Spinal cord (tissue), 9 donors: ENCODE measurements at regions not wholly inside any gene's neighbourhood (a gene's known extent, or its start where the extent isn't known, plus 50 kb on each side); places are given as distances from the start of the nearest gene placed in this dataset.

Experiments used
- DNase-seq, 6 donors: peaks; one replicate each; pipeline versions ENCODE4 v3.0.0 to v3.0.0-alpha.2; 2013 to 2015; ENCODE audit warnings: low spot score in 6 of 6, low read depth in 4 of 6
- H3K27ac ChIP-seq: one replicate; pipeline ENCODE4 v1.5.1; 2013; ENCODE audit warnings: low read depth, low read length, control low read depth
- H3K27me3 ChIP-seq: one replicate; pipeline ENCODE4 v1.6.1; 2013; ENCODE audit warnings: low read length; ENCODE audit not compliant: control insufficient read depth, insufficient read depth
- H3K36me3 ChIP-seq: one replicate; pipeline ENCODE4 v1.6.1; 2013; ENCODE audit warnings: low read length; ENCODE audit not compliant: control insufficient read depth, insufficient read depth
- H3K4me1 ChIP-seq: one replicate; pipeline ENCODE4 v1.6.1; 2013; ENCODE audit warnings: low read length; ENCODE audit not compliant: control insufficient read depth, insufficient read depth
- H3K4me3 ChIP-seq: one replicate; pipeline ENCODE4 v1.5.1; 2013; ENCODE audit warnings: low read depth, low read length, control low read depth
- H3K9me3 ChIP-seq: one replicate; pipeline ENCODE4 v1.6.1; 2013; ENCODE audit warnings: low read length; ENCODE audit not compliant: control insufficient read depth, insufficient read depth
- WGBS: methylation state at CpG from one replicate; pipeline ENCODE4 v1.1.5; 2013; ENCODE audit warnings: missing lambda C conversion rate; ENCODE audit not compliant: insufficient coverage; 5-methylcytosine and 5-hydroxymethylcytosine counted together
- donor health status: healthy.

DNA sequence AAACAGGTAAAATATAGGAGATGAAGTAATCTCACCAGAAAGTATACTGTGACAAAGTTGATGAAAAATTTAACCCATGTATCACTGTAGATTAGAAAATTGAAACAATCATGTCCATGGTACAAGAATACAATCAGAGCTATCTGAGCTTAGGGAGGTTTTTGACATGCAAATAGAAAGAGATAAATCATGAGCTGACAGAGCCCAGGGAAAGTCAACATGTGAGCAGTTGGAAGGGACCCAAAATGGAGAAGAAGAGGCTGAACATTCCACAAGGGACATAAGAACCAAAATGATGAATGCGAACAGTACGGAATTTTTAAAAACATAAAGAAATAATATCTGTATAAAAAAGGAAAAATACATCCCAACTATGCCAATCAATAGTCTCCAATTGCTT is 395.4 kb upstream of the CYRIA start:
- no CpG with 5 or more reads among the region's 2 CpGs for WGBS
- DNase-seq: no peak
- no peak overlapping the region for H3K27ac ChIP-seq
- no peaks in the 10 kb centered on the region for H3K9me3 ChIP-seq
- no peaks in the 10 kb centered on the region for H3K4me1 ChIP-seq
- H3K4me3 ChIP-seq: no peak overlapping the region
- H3K36me3 ChIP-seq: no peaks in the 10 kb centered on the region
- no peaks in the 10 kb centered on the region for H3K27me3 ChIP-seq

DNA sequence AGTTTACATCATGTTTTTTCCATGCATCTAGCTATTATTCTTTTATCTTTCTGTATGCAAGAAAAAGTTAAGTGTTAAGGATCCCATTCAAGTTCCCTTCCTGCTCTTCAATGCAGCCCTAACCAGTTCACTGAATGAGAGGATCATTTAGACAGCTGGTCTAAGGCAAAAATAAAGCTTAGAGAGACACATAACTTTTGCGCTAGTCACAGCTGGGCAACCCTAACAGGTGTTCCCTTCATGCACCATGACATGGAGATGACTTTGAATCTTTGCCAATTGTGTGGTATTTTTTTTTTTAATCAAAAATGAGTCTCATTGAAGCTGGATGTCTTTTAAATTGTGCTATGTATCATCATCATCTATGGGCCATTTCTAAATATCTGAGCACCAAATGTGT is 393.8 kb upstream of the CYRIA start:
- no peak overlapping the region for H3K4me3 ChIP-seq
- WGBS: no CpG with 5 or more reads among the region's 1 CpG

DNA sequence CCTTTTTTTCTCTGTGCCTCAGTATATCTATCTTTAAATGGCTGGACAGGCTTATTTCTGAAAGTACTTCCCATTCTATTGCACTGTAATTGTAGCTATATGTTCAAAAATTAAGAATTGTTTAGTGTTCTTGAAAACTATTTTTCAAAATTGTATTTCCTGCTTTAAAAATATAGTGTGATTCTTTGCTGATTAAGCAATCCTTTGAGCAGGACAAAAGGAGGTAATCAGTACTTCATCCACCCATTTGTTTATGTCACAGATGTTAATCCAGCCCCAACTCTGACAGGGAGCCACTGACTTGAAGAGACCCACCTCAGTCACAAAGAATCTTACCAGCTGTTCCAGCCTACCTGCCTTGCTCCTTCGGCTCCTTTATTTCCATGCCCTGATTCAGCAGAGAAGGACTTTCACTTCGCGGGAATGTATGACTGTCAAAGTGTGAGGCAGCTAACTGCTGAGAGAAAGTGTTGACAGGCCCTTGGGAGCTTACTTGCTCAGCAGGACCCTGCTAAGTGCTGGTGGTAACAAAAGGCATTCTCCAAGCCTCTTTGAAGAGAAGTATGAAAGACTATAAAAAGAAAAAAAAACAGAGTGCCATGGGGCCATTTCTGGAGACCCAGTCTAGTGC is 393.3 kb upstream of the CYRIA start:
- Histone ChIP-seq H3K4me1 (no peaks in the 10 kb centered on the region), H3K27me3 (no peaks in the 10 kb centered on the region), H3K4me3 (no peak overlapping the region), H3K9me3 (no peaks in the 10 kb centered on the region), H3K27ac (no peak overlapping the region), H3K36me3 (no peaks in the 10 kb centered on the region)
- no peak for DNase-seq
- WGBS: 35% methylated on average over 3 of the region's 3 CpGs

More for the DNA sequence above, 393.8 kb upstream of the CYRIA start:
- Histone ChIP-seq H3K9me3 (no peaks in the 10 kb centered on the region), H3K27me3 (no peaks in the 10 kb centered on the region), H3K27ac (no peak overlapping the region), H3K36me3 (no peaks in the 10 kb centered on the region), H3K4me1 (no peaks in the 10 kb centered on the region)
- peak in 1 of 6 donors; percentile 46 for DNase-seq

DNA sequence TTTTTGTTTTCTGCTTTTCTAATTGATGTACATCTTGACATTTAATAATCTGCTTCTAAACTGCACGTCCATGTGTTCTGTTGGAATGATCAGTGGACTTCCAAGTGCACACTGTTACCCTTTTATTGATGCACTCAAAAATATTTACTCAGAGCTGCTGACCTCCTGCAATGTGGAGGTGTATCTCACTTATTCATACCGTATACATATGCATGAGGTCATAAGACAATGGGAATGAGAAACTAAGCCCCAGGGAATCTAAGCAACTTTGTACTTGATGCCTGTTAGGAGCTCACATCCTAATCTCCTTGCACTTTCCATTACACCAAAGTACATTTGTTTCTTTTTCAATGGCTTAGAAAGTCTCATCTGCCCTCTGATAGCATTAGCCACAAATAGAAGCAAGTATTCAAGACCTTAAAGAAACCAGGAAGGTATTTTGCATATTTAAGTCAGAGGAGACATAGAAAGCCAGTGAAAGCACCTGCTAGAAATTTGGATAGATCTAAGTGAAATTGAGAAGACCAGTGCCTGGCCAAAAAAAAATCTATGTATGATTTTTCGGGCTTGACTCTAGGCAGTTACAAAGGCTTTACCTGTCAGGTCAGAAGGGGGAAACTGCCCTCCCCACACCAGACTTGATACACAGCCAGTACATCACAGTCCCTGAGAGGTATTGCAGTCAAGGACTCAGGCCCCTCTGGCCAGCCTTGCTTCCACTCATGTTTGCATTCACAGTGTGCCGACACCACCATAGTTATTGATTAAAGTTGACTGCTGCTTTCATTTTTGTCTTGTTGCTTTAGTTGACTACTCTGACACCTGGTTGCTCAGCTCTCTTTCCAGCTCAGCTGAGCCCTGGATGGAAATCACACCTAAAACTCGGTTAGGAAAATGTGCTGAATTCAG is 391.7 kb upstream of the CYRIA start:
- Histone ChIP-seq H3K27ac (no peak overlapping the region), H3K27me3 (no peaks in the 10 kb centered on the region), H3K4me1 (no peaks in the 10 kb centered on the region), H3K36me3 (no peaks in the 10 kb centered on the region), H3K9me3 (no peaks in the 10 kb centered on the region), H3K4me3 (no peak overlapping the region)
- whole genome bisulfite sequencing: 100% methylated on average over 2 of the region's 5 CpGs
- DNase-seq: no peak

DNA sequence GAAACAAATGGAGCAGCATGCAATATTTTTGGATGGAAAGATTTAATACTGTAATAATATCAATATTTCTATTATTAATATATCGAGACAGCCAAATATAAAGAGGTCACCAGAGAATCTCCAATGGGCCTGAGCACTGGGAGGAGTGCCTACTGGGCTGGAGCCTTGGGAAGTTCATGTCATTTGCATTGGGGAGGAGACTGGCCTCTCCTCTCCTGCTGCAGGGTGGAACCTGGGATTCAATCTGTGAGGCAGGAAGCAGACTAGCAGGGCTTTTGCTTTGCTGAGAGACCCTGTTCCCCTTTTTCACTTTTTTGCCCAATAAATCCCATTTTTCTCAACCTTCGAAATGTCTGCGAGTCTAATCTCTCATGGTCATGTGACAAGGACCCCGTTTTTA is 390.6 kb upstream of the CYRIA start:
- DNase-seq: no peak
- Histone ChIP-seq H3K9me3 (no peaks in the 10 kb centered on the region), H3K36me3 (no peaks in the 10 kb centered on the region), H3K4me3 (no peak overlapping the region), H3K27ac (no peak overlapping the region), H3K27me3 (no peaks in the 10 kb centered on the region), H3K4me1 (no peaks in the 10 kb centered on the region)
- WGBS: no CpG with 5 or more reads among the region's 4 CpGs

DNA sequence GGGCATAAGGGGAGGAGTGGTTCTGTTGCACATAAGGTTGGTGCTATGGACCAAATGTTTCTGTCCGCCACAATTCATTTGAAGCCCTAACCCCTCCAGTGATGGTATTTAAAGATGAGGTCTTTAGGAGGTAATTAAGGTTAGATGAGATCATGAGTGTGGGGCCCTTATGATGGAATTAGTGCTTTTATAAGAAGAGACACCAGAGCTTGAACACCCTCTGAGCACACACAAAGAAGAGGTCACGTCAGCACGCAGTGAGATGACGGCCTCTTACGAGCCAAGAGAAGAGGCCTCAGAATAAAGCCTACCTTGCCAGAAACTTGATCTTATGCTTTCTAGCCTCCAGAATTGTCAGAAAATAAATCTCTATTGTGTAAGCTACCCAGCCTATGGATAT is 386.4 kb upstream of the CYRIA start:
- Histone ChIP-seq H3K27me3 (no peaks in the 10 kb centered on the region), H3K36me3 (no peaks in the 10 kb centered on the region), H3K27ac (no peak overlapping the region), H3K9me3 (no peaks in the 10 kb centered on the region), H3K4me3 (no peak overlapping the region), H3K4me1 (no peaks in the 10 kb centered on the region)
- WGBS: 72% methylated on average over 3 of the region's 5 CpGs
- DNase-seq: no peak

DNA sequence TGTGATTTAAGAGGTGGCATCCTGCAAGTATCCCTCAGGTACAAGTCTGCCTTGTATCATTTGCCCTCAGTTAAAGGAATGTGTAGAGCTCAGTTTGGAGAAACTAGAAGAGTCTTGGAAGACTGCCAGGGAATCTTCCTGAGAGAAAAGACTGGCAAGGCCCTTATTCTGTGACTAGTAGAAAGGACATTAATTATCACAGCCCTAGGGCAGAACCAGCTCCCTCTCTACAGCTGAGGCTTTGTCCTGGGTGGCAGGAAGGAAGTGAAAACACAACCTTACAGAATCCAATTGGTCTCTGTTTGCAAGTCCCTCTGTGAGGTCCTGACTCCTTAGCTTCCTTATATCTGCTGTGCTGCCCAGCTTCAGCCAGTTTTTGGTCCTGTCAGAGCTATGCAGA is 385.9 kb upstream of the CYRIA start:
- no peaks in the 10 kb centered on the region for H3K36me3 ChIP-seq
- H3K9me3 ChIP-seq: no peaks in the 10 kb centered on the region
- no peak overlapping the region for H3K4me3 ChIP-seq
- no peaks in the 10 kb centered on the region for H3K4me1 ChIP-seq
- peak in 3 of 6 donors; percentile 22 to 69 (median 41) for DNase-seq
- no peak overlapping the region for H3K27ac ChIP-seq
- no peaks in the 10 kb centered on the region for H3K27me3 ChIP-seq

DNA sequence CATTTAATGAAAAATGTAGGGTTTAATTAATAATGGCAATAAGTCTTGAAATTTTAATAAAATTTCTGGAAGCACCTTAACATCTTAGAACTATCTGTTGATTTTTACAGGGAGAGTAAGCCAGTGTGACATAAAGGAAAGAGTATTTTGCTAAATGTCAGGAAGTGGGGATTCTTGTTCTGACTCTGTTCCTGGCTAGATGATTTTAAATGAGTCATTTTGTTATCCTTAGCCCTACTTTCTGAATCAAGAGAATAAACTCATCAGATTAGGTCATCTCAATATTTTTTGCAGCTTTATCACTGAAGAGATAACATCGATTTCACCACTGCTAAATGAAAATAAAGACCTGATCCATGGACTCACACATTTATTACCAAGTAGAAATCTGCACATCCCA is 377.5 kb upstream of the CYRIA start:
- WGBS: 100% methylated on average over 1 of the region's 1 CpG

DNA sequence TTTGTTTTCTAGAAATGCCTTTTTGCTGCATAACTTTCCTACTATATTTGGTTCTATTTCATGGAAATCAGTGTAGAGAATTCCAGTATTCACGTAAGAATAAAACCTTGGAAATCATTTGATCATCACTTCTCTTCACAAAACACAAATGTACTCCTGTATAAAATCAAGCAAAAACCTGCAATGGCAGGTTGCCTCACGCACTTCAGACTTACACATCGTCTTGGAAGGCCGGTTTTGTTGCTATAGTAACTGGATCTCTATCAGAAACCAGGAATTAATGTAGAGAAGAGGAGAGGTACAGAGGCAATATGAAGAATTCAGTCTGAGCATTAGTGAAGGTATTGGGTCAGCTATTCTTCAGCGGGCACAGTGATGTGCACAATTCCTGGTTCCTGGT is 370.7 kb upstream of the CYRIA start:
- H3K4me3 ChIP-seq: no peak overlapping the region
- 76% methylated on average over 3 of the region's 5 CpGs for WGBS
- no peaks in the 10 kb centered on the region for H3K4me1 ChIP-seq
- no peaks in the 10 kb centered on the region for H3K9me3 ChIP-seq
- no peak overlapping the region for H3K27ac ChIP-seq
- H3K36me3 ChIP-seq: no peaks in the 10 kb centered on the region
- DNase-seq: peak in 3 of 6 donors; percentile 25 to 91 (median 76)
- H3K27me3 ChIP-seq: no peaks in the 10 kb centered on the region

More for the DNA sequence above, 377.5 kb upstream of the CYRIA start:
- no peak overlapping the region for H3K4me3 ChIP-seq
- no peaks in the 10 kb centered on the region for H3K4me1 ChIP-seq
- no peaks in the 10 kb centered on the region for H3K9me3 ChIP-seq
- H3K36me3 ChIP-seq: no peaks in the 10 kb centered on the region
- DNase-seq: no peak
- H3K27ac ChIP-seq: no peak overlapping the region
- no peaks in the 10 kb centered on the region for H3K27me3 ChIP-seq

DNA sequence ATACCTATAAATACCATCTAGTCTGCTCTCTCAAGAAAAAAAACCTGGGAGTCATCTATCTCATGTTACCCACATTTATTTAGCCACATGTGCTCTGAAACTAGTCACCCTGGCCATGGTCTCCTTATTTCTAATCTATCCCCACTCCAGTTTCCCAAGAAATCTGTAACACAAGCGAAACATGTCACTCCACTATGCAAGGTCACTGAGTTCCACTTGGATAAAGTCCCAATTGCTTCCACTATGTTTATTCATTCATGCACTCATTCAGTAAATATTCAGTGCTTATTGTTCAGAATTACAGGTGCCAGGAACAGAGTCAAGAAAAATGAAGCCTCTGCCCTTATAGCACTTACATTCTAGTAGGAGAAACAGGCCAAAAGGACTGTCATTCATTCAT is 369.4 kb upstream of the CYRIA start:
- DNase-seq: no peak
- whole genome bisulfite sequencing: 82% methylated on average over 1 of the region's 1 CpG
- H3K27me3 ChIP-seq: no peaks in the 10 kb centered on the region
- H3K4me3 ChIP-seq: no peak overlapping the region
- H3K9me3 ChIP-seq: no peaks in the 10 kb centered on the region
- no peaks in the 10 kb centered on the region for H3K4me1 ChIP-seq
- H3K27ac ChIP-seq: no peak overlapping the region
- no peaks in the 10 kb centered on the region for H3K36me3 ChIP-seq
